ENCODE measurements at regions not wholly inside any gene's neighbourhood (a gene's known extent, or its start where the extent isn't known, plus 50 kb on each side); places are given as distances from the start of the nearest gene placed in this dataset.

- no peaks in the 10 kb centered on the region for H3K27me3 Mint-ChIP-seq (ENCODE audit: low read depth)
- no peak overlapping the region for H3K4me3 Mint-ChIP-seq (ENCODE audit: unreplicated experiment)
- peaks cover 66% of the 10 kb centered on the region for H3K4me1 Mint-ChIP-seq (ENCODE audit: low read depth)
- H3K36me3 Mint-ChIP-seq (ENCODE audit: low read depth) = no peaks in the 10 kb centered on the region
- no peak overlapping the region for H3K27ac Mint-ChIP-seq (ENCODE audit: unreplicated experiment)
- no peak for DNase-seq (ENCODE audit: low spot score)
- peaks cover 2% of the 10 kb centered on the region for H3K9me3 Mint-ChIP-seq (ENCODE audit: low read depth)
- TF ChIP-seq CTCF (IDR thresholded peaks at IDR 0.05) = no peak
Observed at GRCh38 chr2:172248785-172249187, 146.1 kb upstream of the DLX2 start.

GRCh38 chr2:172249334-172249733 is 146.6 kb upstream of the DLX2 start:
- DNase-seq (ENCODE audit: low spot score) = no peak

GRCh38 chr2:172249986-172250385 is 147.3 kb upstream of the DLX2 start:
- TF ChIP-seq CTCF (IDR thresholded peaks at IDR 0.05) = no peak
- peaks cover 2% of the 10 kb centered on the region for H3K9me3 Mint-ChIP-seq (ENCODE audit: low read depth)
- DNase-seq (ENCODE audit: low spot score) = no peak
- no peaks in the 10 kb centered on the region for H3K36me3 Mint-ChIP-seq (ENCODE audit: low read depth)
- H3K27ac Mint-ChIP-seq (ENCODE audit: unreplicated experiment) = no peak overlapping the region
- no peaks in the 10 kb centered on the region for H3K27me3 Mint-ChIP-seq (ENCODE audit: low read depth)
- H3K4me3 Mint-ChIP-seq (ENCODE audit: unreplicated experiment) = no peak overlapping the region
- H3K4me1 Mint-ChIP-seq (ENCODE audit: low read depth) = peaks cover 60% of the 10 kb centered on the region

More at GRCh38 chr2:172249334-172249733, 146.6 kb upstream of the DLX2 start:
- Mint-ChIP-seq H3K9me3 (ENCODE audit: low read depth) (peaks cover 2% of the 10 kb centered on the region), H3K4me1 (ENCODE audit: low read depth) (peaks cover 66% of the 10 kb centered on the region), H3K27ac (ENCODE audit: unreplicated experiment) (no peak overlapping the region), H3K4me3 (ENCODE audit: unreplicated experiment) (no peak overlapping the region), H3K36me3 (ENCODE audit: low read depth) (no peaks in the 10 kb centered on the region), H3K27me3 (ENCODE audit: low read depth) (no peaks in the 10 kb centered on the region)
- no peak for TF ChIP-seq CTCF (IDR thresholded peaks at IDR 0.05)

GRCh38 chr2:172251231-172251630 is 148.5 kb upstream of the DLX2 start:
- TF ChIP-seq CTCF (IDR thresholded peaks at IDR 0.05) = no peak
- no peak for DNase-seq (ENCODE audit: low spot score)
- no peaks in the 10 kb centered on the region for H3K36me3 Mint-ChIP-seq (ENCODE audit: low read depth)
- peaks cover 53% of the 10 kb centered on the region for H3K4me1 Mint-ChIP-seq (ENCODE audit: low read depth)
- no peaks in the 10 kb centered on the region for H3K27me3 Mint-ChIP-seq (ENCODE audit: low read depth)
- peak overlapping the region; percentile 79 for H3K27ac Mint-ChIP-seq (ENCODE audit: unreplicated experiment)
- H3K9me3 Mint-ChIP-seq (ENCODE audit: low read depth) = peaks cover 2% of the 10 kb centered on the region
- H3K4me3 Mint-ChIP-seq (ENCODE audit: unreplicated experiment) = no peak overlapping the region

GRCh38 chr2:172252154-172252553 is 149.5 kb upstream of the DLX2 start:
- Mint-ChIP-seq H3K4me1 (ENCODE audit: low read depth) (peaks cover 56% of the 10 kb centered on the region), H3K27ac (ENCODE audit: unreplicated experiment) (peak overlapping the region; percentile 12), H3K27me3 (ENCODE audit: low read depth) (no peaks in the 10 kb centered on the region), H3K9me3 (ENCODE audit: low read depth) (peaks cover 2% of the 10 kb centered on the region), H3K4me3 (ENCODE audit: unreplicated experiment) (no peak overlapping the region), H3K36me3 (ENCODE audit: low read depth) (no peaks in the 10 kb centered on the region)
- no peak for DNase-seq (ENCODE audit: low spot score)
- TF ChIP-seq CTCF (IDR thresholded peaks at IDR 0.05) = no peak

Data from chondrocyte (in vitro differentiated cells).